ENCODE measurements at regions not wholly inside any gene's neighbourhood (a gene's known extent, or its start where the extent isn't known, plus 50 kb on each side); places are given as distances from the start of the nearest gene placed in this dataset.
"Not testable (repeated sequence)": the region's sequence is repeated elsewhere in the genome, so short reads cannot be mapped to it uniquely, and the experiment has no call there.

DNA sequence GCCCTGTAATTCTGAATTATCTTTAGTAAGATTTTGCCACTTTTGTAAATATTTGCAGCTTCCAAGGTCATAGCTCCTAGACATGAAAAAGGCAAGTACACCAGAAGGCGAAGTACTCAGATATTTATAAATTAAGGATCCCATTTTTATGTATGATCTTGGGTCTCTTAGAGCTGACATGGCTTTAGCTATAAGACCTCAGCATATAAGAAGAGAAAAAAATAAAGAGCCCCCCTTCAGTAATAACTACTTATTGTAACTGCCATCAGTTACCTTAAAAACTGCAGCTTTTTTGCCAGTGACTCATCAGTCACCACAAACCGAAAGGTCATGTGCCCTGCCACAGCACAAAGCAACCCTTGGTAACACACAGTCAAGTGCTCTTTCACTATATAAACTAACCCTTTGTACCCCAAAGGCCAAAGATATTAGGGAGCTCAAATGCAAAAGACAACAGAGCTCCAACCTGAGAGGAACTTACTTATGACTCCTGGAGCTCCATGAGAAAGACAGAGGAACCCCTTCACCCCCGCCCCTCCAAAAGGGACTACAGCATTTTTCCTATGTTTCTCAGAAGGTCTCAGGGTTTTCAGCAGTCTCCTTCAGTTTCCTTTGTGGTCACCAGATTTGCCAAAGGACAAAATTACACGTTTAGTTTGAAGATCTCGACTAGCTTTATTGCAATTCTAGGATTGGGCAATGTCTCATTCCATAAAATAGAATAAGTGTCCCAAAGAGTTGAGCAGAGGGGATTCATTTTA, 219.8 kb upstream of the DUSP10 start:
- Histone ChIP-seq H3K79me2 (ENCODE audit: insufficient read depth, low read length) (no peaks in the 10 kb centered on the region), H3K36me3 (ENCODE audit: insufficient read depth, low read length) (no peaks in the 10 kb centered on the region), H3K27me3 (ENCODE audit: insufficient read depth, low read length, poor library complexity) (no peaks in the 10 kb centered on the region), H3K4me1 (ENCODE audit: insufficient read depth, low read length) (peaks cover 47% of the 10 kb centered on the region), H3K9ac (ENCODE audit: low read depth, low read length) (peak overlapping the region; percentile 48), H3K4me3 (ENCODE audit: low read depth in 1 of 2, low read length in 2 of 2) (no peak overlapping the region), H3K4me2 (ENCODE audit: insufficient read depth, low read length) (peak overlapping the region; percentile 47), H2AFZ (ENCODE audit: low read depth, low read length) (peak overlapping the region; percentile 46), H3K27ac (ENCODE audit: low read length) (peak overlapping the region; percentile 88), H3K9me3 (ENCODE audit: insufficient read depth, low read length, severe bottlenecking) (no peaks in the 10 kb centered on the region), H4K20me1 (ENCODE audit: insufficient read depth, low read length) (no peaks in the 10 kb centered on the region)
- TF ChIP-seq EZH2 (IDR thresholded peaks at IDR 0.05; ENCODE audit: borderline replicate concordance, low read depth, low read length, severe bottlenecking), result no peak
- TF ChIP-seq, protein P1, sequence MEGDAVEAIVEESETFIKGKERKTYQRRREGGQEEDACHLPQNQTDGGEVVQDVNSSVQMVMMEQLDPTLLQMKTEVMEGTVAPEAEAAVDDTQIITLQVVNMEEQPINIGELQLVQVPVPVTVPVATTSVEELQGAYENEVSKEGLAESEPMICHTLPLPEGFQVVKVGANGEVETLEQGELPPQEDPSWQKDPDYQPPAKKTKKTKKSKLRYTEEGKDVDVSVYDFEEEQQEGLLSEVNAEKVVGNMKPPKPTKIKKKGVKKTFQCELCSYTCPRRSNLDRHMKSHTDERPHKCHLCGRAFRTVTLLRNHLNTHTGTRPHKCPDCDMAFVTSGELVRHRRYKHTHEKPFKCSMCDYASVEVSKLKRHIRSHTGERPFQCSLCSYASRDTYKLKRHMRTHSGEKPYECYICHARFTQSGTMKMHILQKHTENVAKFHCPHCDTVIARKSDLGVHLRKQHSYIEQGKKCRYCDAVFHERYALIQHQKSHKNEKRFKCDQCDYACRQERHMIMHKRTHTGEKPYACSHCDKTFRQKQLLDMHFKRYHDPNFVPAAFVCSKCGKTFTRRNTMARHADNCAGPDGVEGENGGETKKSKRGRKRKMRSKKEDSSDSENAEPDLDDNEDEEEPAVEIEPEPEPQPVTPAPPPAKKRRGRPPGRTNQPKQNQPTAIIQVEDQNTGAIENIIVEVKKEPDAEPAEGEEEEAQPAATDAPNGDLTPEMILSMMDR (IDR thresholded peaks at IDR 0.05; ENCODE audit: borderline replicate concordance, extremely low read depth, low read length, poor library complexity, severe bottlenecking), result no peak
- ATAC-seq (ENCODE audit: insufficient read depth, low read depth) (peak; percentile 97), DNase-seq (peak; percentile 74)

DNA sequence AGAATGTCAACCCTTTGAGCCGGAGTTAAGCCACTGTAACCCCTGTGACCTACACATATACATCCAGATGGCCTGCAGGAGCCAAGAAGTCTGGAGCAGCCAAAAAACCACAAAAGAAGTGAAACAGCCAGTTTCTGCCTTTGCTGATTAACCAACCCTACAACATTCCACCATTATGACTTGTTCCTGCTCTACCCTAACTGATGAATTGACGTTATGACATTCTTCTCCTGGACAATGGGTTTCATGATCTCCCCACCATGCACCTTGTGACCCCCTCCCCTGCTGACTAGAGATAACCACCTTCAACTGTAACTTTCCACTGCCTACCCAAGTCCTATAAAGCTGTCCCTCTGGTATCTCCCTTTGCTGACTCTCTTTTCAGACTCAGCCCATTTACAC, 216.3 kb upstream of the DUSP10 start:
- ATAC-seq (ENCODE audit: insufficient read depth, low read depth); H4K20me1 ChIP-seq (ENCODE audit: insufficient read depth, low read length); H3K4me2 ChIP-seq (ENCODE audit: insufficient read depth, low read length); H3K36me3 ChIP-seq (ENCODE audit: insufficient read depth, low read length); H2AFZ ChIP-seq (ENCODE audit: low read depth, low read length); H3K9me3 ChIP-seq (ENCODE audit: insufficient read depth, low read length, severe bottlenecking); H3K79me2 ChIP-seq (ENCODE audit: insufficient read depth, low read length); DNase-seq; H3K4me3 ChIP-seq (ENCODE audit: low read depth in 1 of 2, low read length in 2 of 2); H3K9ac ChIP-seq (ENCODE audit: low read depth, low read length); H3K27me3 ChIP-seq (ENCODE audit: insufficient read depth, low read length, poor library complexity): not testable (repeated sequence)
- Histone ChIP-seq H3K27ac (ENCODE audit: low read length) (peak overlapping the region; percentile 71; the same call in 1 of the 2 replicates), H3K4me1 (ENCODE audit: insufficient read depth, low read length) (peaks cover 48% of the 10 kb centered on the region)

- H3K4me1 ChIP-seq (ENCODE audit: insufficient read depth, low read length), result peaks cover 41% of the 10 kb centered on the region
- not testable (repeated sequence) for H3K9ac ChIP-seq (ENCODE audit: low read depth, low read length)
Observed at GRCh38 chr1:221957350-221957749, 215.5 kb upstream of the DUSP10 start.

GRCh38 chr1:221949996-221950395, 208.1 kb upstream of the DUSP10 start:
- Histone ChIP-seq H3K79me2 (ENCODE audit: insufficient read depth, low read length) (no peaks in the 10 kb centered on the region), H4K20me1 (ENCODE audit: insufficient read depth, low read length) (no peaks in the 10 kb centered on the region), H3K9ac (ENCODE audit: low read depth, low read length) (no peak overlapping the region), H3K27me3 (ENCODE audit: insufficient read depth, low read length, poor library complexity) (no peaks in the 10 kb centered on the region), H2AFZ (ENCODE audit: low read depth, low read length) (no peak overlapping the region), H3K27ac (ENCODE audit: low read length) (no peak overlapping the region), H3K36me3 (ENCODE audit: insufficient read depth, low read length) (no peaks in the 10 kb centered on the region), H3K4me3 (ENCODE audit: low read depth in 1 of 2, low read length in 2 of 2) (no peak overlapping the region), H3K4me1 (ENCODE audit: insufficient read depth, low read length) (peaks cover 6% of the 10 kb centered on the region), H3K4me2 (ENCODE audit: insufficient read depth, low read length) (no peak overlapping the region), H3K9me3 (ENCODE audit: insufficient read depth, low read length, severe bottlenecking) (peaks cover 5% of the 10 kb centered on the region)
- TF ChIP-seq, protein P1 (IDR thresholded peaks at IDR 0.05; ENCODE audit: borderline replicate concordance, extremely low read depth, low read length, poor library complexity, severe bottlenecking), result no peak
- no peak for TF ChIP-seq EZH2 (IDR thresholded peaks at IDR 0.05; ENCODE audit: borderline replicate concordance, low read depth, low read length, severe bottlenecking)
- ATAC-seq (ENCODE audit: insufficient read depth, low read depth) (no peak), DNase-seq (no peak)

More at GRCh38 chr1:221957350-221957749, 215.5 kb upstream of the DUSP10 start:
- not testable (repeated sequence) for H3K9me3 ChIP-seq (ENCODE audit: insufficient read depth, low read length, severe bottlenecking); H3K27ac ChIP-seq (ENCODE audit: low read length); DNase-seq; H3K4me3 ChIP-seq (ENCODE audit: low read depth in 1 of 2, low read length in 2 of 2); ATAC-seq (ENCODE audit: insufficient read depth, low read depth); H3K79me2 ChIP-seq (ENCODE audit: insufficient read depth, low read length); H3K4me2 ChIP-seq (ENCODE audit: insufficient read depth, low read length); H3K27me3 ChIP-seq (ENCODE audit: insufficient read depth, low read length, poor library complexity); H2AFZ ChIP-seq (ENCODE audit: low read depth, low read length); H3K36me3 ChIP-seq (ENCODE audit: insufficient read depth, low read length); H4K20me1 ChIP-seq (ENCODE audit: insufficient read depth, low read length)

Data from DND-41 (cell line).